Tibial nerve (tissue), 4 donors: ENCODE measurements at regions not wholly inside any gene's neighbourhood (a gene's known extent, or its start where the extent isn't known, plus 50 kb on each side); places are given as distances from the start of the nearest gene placed in this dataset.

Experiments used
- DNase-seq, 2 donors: peaks; one replicate each; pipeline ENCODE4 v3.0.0-alpha.2; 2019; ENCODE audit warnings: low spot score in 2 of 2
- H3K27ac ChIP-seq, 4 donors: fragments of 200-600 bp; sonication (generic) in 3 of 4; one replicate each; pipeline ENCODE4 v1.5.1; 2017 to 2019; ENCODE audit warnings: mild to moderate bottlenecking in 1 of 4
- H3K27me3 ChIP-seq, 2 donors: fragments of 200-600 bp; sonication (generic) in 1 of 2; one replicate each; pipeline versions ENCODE4 v1.5.1 to v1.6.0; 2017 to 2019
- H3K36me3 ChIP-seq, 3 donors: fragments of 200-600 bp; sonication (generic); one replicate each; pipeline ENCODE4 v1.5.1; 2018 to 2019
- H3K4me1 ChIP-seq, 4 donors: fragments of 200-600 bp; sonication (generic) in 3 of 4; one replicate each; pipeline ENCODE4 v1.5.1; 2017 to 2019
- H3K4me3 ChIP-seq, 4 donors: fragments of 200-600 bp; sonication (generic) in 3 of 4; one replicate each; pipeline ENCODE4 v1.5.1; 2017 to 2019; ENCODE audit warnings: mild to moderate bottlenecking in 1 of 4, moderate library complexity in 1 of 4
- H3K9me3 ChIP-seq, 4 donors: fragments of 200-600 bp; sonication (generic) in 3 of 4; one replicate each; pipeline ENCODE4 v1.5.1; 2017 to 2019
- EP300 ChIP-seq, 2 donors: sonication (generic); formaldehyde crosslinking; IDR thresholded peaks; one replicate each; pipeline ENCODE4 v1.6.1; 2017; ENCODE audit warnings: antibody characterized with exemption in 2 of 2, mild to moderate bottlenecking in 1 of 2
- POLR2A ChIP-seq, 2 donors: fragments of 450-650 bp; IDR thresholded peaks; one replicate each; pipeline ENCODE4 v1.6.1; 2017; ENCODE audit warnings: antibody characterized with exemption in 2 of 2, mild to moderate bottlenecking in 2 of 2, moderate library complexity in 2 of 2
- WGBS, 2 donors: methylation state at CpG; one replicate each; pipeline ENCODE4 v1.1.5; 2018; 5-methylcytosine and 5-hydroxymethylcytosine counted together
- TF ChIP-seq, protein P1 (sequence below), 5 experiments: fragments of 200-600 bp in 3 of 5; fragments of 450-650 bp in 2 of 5; sonication (generic) in 3 of 5; IDR thresholded peaks; one replicate each; pipeline ENCODE4 v1.5.1; 2016 to 2019; ENCODE audit warnings: antibody characterized with exemption in 5 of 5, mild to moderate bottlenecking in 3 of 5, moderate library complexity in 2 of 5

DNA sequence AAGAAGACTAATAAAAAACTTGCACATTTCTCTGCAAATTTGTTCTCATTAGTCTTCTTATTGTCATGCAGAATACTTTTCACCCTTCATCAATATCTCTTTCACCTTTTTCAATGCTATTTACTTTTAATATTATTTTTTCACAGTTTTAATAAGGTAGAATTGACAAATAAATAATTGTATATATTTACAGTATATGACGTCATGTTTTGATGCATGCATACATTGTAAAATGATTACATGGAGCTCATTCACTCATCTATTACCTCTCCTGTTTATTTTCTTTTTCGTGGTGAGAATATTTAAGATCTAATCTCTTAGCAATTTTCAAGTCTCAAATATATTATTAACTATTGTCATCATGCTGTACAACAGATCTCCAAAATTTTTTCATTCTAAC lies 658.2 kb upstream of the MKI67 start:
- Histone ChIP-seq H3K27ac (no peak overlapping the region), H3K36me3 (no peaks in the 10 kb centered on the region), H3K4me3 (no peak overlapping the region), H3K4me1 (no peaks in the 10 kb centered on the region), H3K27me3 (no peaks in the 10 kb centered on the region), H3K9me3 (no peaks in the 10 kb centered on the region)
- TF ChIP-seq EP300 (IDR thresholded peaks at IDR 0.05) = no peak
- TF ChIP-seq, protein P1, sequence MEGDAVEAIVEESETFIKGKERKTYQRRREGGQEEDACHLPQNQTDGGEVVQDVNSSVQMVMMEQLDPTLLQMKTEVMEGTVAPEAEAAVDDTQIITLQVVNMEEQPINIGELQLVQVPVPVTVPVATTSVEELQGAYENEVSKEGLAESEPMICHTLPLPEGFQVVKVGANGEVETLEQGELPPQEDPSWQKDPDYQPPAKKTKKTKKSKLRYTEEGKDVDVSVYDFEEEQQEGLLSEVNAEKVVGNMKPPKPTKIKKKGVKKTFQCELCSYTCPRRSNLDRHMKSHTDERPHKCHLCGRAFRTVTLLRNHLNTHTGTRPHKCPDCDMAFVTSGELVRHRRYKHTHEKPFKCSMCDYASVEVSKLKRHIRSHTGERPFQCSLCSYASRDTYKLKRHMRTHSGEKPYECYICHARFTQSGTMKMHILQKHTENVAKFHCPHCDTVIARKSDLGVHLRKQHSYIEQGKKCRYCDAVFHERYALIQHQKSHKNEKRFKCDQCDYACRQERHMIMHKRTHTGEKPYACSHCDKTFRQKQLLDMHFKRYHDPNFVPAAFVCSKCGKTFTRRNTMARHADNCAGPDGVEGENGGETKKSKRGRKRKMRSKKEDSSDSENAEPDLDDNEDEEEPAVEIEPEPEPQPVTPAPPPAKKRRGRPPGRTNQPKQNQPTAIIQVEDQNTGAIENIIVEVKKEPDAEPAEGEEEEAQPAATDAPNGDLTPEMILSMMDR (IDR thresholded peaks at IDR 0.05) = no peak
- TF ChIP-seq POLR2A (IDR thresholded peaks at IDR 0.05) = no peak
- 82% methylated on average over 2 of the region's 2 CpGs for WGBS, 2 donors
- no peak for DNase-seq

DNA sequence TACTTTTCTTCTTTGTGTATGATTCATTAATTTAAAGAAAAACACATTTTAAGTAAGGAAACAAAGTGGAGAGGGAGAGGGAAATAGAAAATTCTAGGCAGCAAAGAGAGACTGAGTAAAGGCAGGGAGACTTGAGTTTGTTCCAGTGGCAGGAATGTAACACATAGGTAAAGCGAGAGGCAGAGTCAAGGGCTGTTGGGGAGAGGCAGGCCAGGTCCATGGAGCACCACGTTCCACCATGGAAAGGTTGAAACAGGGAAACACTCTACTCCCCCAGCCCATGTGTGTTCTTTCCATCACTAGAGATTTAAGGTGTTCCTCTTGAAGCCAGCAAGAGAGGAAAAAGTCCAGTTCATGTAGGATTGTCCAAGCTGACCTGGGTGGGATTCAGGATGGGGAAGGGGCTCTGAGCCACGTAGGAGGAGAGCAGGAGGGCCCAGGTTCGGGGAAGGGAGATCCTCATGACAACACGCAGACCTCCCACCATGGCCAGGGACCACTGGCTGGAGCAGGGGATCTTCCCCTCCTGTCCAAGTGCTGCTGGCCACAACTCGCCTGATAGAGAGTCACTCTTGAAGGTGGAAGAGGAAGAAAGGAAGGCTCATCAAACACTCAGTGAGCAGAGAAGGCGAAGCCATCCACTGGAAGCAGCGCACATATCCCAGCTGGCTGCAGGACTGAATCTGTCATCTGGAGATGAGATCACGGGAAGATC lies 666.4 kb upstream of the MKI67 start:
- Histone ChIP-seq H3K27me3 (no peaks in the 10 kb centered on the region), H3K9me3 (no peaks in the 10 kb centered on the region), H3K4me3 (no peak overlapping the region), H3K27ac (no peak overlapping the region), H3K36me3 (no peaks in the 10 kb centered on the region), H3K4me1 (no peaks in the 10 kb centered on the region)
- no peak for TF ChIP-seq POLR2A (IDR thresholded peaks at IDR 0.05)
- TF ChIP-seq, protein P1 (IDR thresholded peaks at IDR 0.05) = no peak
- no peak for TF ChIP-seq EP300 (IDR thresholded peaks at IDR 0.05)
- WGBS, 2 donors = 87 to 92% methylated on average over 9 of the region's 9 CpGs
- DNase-seq = no peak

DNA sequence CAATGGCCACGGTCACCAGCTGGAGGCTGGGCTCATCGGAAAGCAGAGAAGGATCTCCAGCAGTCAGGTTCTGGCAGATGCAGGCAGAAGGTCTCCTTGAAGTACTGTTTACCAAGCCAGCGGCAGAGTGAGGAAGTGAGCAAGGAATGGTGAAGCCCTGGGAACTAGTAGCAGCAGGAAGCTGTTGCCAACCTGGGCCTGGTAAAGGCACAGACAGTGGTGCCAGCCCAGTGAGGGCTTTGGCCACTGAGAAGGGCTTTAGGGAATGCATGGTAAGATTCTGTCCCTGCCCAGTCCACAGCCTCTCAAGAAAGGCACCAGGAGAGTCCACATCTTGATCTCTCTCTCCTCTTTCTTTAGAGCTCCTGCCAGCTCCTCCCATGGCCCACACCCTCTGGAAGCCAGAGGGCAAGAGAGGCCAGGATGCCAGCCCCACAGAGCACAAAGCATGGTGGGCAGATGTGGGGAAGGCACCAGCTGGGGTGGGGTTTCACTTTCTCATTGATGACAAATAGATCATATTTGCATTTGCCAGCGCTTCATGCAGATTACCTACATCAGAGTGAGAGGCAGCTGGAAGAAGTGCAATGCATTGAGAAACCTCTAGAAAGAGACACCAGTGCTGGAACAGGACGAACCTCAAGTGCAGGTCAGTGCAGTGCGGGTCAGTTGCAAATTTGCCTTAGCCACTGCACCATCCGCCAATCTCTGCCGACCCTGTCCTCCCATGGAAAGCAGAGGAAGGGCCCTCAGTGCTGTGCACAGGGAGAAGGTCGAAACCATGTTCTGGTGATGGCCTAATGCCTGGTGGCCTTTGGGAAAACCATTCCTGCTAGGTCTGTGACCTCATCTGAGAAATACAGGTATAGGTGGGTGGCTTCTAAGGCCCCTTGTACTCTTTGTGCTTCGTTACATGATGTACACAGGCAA lies 667.8 kb upstream of the MKI67 start:
- no peaks in the 10 kb centered on the region for H3K4me1 ChIP-seq
- 85 to 88% methylated on average over 10 of the region's 10 CpGs for WGBS, 2 donors

DNA sequence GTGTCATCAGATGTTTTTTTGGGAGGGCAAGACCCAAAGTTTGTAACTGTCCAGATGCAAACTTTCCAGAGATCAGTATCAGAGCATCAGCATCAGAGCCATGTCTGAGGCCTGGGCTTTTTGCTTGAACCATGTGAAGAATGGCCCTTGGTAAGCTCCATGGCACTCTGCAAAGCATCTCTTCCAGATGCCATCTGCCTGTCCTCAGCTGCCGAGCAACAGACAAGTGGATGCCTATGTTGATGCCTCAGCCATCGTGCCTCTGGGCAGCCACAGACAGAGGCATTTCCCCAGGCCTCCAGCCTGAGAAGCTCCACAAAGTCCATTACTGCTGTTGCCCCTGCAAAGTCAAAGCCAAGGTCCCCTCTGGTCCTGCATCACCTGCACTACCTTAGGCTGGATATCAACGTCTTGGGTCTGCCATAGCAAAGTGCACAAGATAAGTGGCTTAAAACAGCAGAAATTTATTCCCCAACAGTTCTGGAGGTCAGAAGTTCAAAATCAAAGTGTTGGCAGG lies 670.2 kb upstream of the MKI67 start:
- H3K27me3 ChIP-seq = no peaks in the 10 kb centered on the region
- H3K4me3 ChIP-seq = no peak overlapping the region
- WGBS, 2 donors = 89 to 92% methylated on average over 3 of the region's 3 CpGs
- no peak for DNase-seq
- no peaks in the 10 kb centered on the region for H3K36me3 ChIP-seq
- H3K4me1 ChIP-seq = no peaks in the 10 kb centered on the region
- no peaks in the 10 kb centered on the region for H3K9me3 ChIP-seq
- TF ChIP-seq EP300 (IDR thresholded peaks at IDR 0.05) (no peak), POLR2A (IDR thresholded peaks at IDR 0.05) (no peak)
- TF ChIP-seq, protein P1 (IDR thresholded peaks at IDR 0.05) = no peak
- H3K27ac ChIP-seq = no peak overlapping the region

More for the DNA sequence above, 667.8 kb upstream of the MKI67 start:
- no peak for DNase-seq
- Histone ChIP-seq H3K27me3 (no peaks in the 10 kb centered on the region), H3K27ac (no peak overlapping the region), H3K9me3 (no peaks in the 10 kb centered on the region), H3K36me3 (no peaks in the 10 kb centered on the region), H3K4me3 (no peak overlapping the region)
- TF ChIP-seq, protein P1 (IDR thresholded peaks at IDR 0.05) = no peak

DNA sequence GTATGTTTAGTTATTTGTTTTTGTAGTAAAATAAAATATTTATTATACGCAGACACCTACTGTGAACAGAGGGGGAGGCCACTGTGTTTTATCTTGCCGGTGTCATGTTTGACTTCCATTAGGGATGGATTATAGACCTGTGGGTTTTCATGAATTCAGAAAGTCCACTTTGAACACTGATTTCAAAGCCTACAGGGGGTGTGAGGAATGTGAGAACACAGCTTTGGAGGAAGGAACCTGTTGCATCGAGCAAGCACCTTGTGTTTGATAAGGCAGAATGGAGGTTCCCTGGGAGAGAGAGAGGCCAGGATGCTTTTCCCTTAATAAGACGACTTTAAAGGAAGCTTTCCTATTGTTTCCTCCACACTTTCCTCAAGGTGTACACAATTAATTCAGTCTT lies 665.0 kb upstream of the MGMT start:
- TF ChIP-seq, protein P1 (IDR thresholded peaks at IDR 0.05) = no peak
- no peaks in the 10 kb centered on the region for H3K27me3 ChIP-seq
- no peak for DNase-seq
- H3K4me3 ChIP-seq = no peak overlapping the region
- no peaks in the 10 kb centered on the region for H3K36me3 ChIP-seq
- WGBS, 2 donors = 87 to 92% methylated on average over 4 of the region's 4 CpGs
- H3K4me1 ChIP-seq = no peaks in the 10 kb centered on the region
- H3K9me3 ChIP-seq = no peaks in the 10 kb centered on the region
- no peak overlapping the region for H3K27ac ChIP-seq
